ENCODE measurements at regions not wholly inside any gene's neighbourhood (a gene's known extent, or its start where the extent isn't known, plus 50 kb on each side); places are given as distances from the start of the nearest gene placed in this dataset.

- H3K4me3 ChIP-seq (ENCODE audit: low read depth, low read length) = no peak overlapping the region
- H3K27me3 ChIP-seq (replicated peaks; ENCODE audit: control insufficient read depth, insufficient read depth, low read length) = no peaks in the 10 kb centered on the region
- no peaks in the 10 kb centered on the region for H3K4me1 ChIP-seq
- CTCF ChIA-PET = no interaction called here
- Mint-ChIP-seq H3K9me3 (ENCODE audit: unreplicated experiment) (no peaks in the 10 kb centered on the region), H3K4me3 (ENCODE audit: unreplicated experiment) (no peak overlapping the region), H3K27ac (ENCODE audit: unreplicated experiment) (no peak overlapping the region), H3K27me3 (ENCODE audit: insufficient read depth, unreplicated experiment) (no peaks in the 10 kb centered on the region), H3K4me1 (ENCODE audit: low read depth, unreplicated experiment) (peaks cover 13% of the 10 kb centered on the region), H3K36me3 (ENCODE audit: insufficient read depth, unreplicated experiment) (no peaks in the 10 kb centered on the region)
- no peaks in the 10 kb centered on the region for H3K9me3 ChIP-seq
- TF ChIP-seq CTCF (IDR thresholded peaks at IDR 0.05; ENCODE audit: insufficient read depth in 1 of 2, low read depth in 1 of 2, low read length in 1 of 2, severe bottlenecking in 1 of 2, unreplicated experiment in 1 of 2) = no peak
- POLR2A ChIA-PET = no interaction called here
- intact Hi-C loops (cut with micrococcal nuclease; ENCODE audit: unreplicated experiment) = no loop called here
- no peaks in the 10 kb centered on the region for H3K36me3 ChIP-seq (ENCODE audit: control insufficient read depth, insufficient read depth, low read length)
- BruUV-seq (replicated peaks) = no TSS peak
- no peak for DNase-seq
Measured at GRCh38 chr13:74068471-74068870, 65.7 kb downstream of the KLF12 start.

- no peaks in the 10 kb centered on the region for H3K27me3 Mint-ChIP-seq (ENCODE audit: insufficient read depth, unreplicated experiment)
- H3K4me1 Mint-ChIP-seq (ENCODE audit: low read depth, unreplicated experiment) = peaks cover 8% of the 10 kb centered on the region
- TF ChIP-seq CTCF (IDR thresholded peaks at IDR 0.05; ENCODE audit: insufficient read depth in 1 of 2, low read depth in 1 of 2, low read length in 1 of 2, severe bottlenecking in 1 of 2, unreplicated experiment in 1 of 2) = no peak
- intact Hi-C loops (cut with micrococcal nuclease; ENCODE audit: unreplicated experiment) = no loop called here
- DNase-seq = no peak
- ChIA-PET POLR2A (no interaction called here), CTCF (interaction anchor here (0.6 kb wide), 1 partner anchor 21 kb away, joined by 3 read pairs; no protein-coding TSS in a partner anchor)
- BruUV-seq (replicated peaks) = no TSS peak
- Histone ChIP-seq H3K9me3 (no peaks in the 10 kb centered on the region), H3K4me3 (ENCODE audit: low read depth, low read length) (no peak overlapping the region), H3K36me3 (ENCODE audit: control insufficient read depth, insufficient read depth, low read length) (no peaks in the 10 kb centered on the region), H3K4me1 (no peaks in the 10 kb centered on the region), H3K27me3 (replicated peaks; ENCODE audit: control insufficient read depth, insufficient read depth, low read length) (no peaks in the 10 kb centered on the region)
- H3K27ac Mint-ChIP-seq (ENCODE audit: unreplicated experiment) = no peak overlapping the region
- no peaks in the 10 kb centered on the region for H3K9me3 Mint-ChIP-seq (ENCODE audit: unreplicated experiment)
- H3K36me3 Mint-ChIP-seq (ENCODE audit: insufficient read depth, unreplicated experiment) = no peaks in the 10 kb centered on the region
- no peak overlapping the region for H3K4me3 Mint-ChIP-seq (ENCODE audit: unreplicated experiment)
Measured at GRCh38 chr13:74067818-74068217, 66.4 kb downstream of the KLF12 start.

- Histone ChIP-seq H3K4me3 (ENCODE audit: low read depth, low read length) (no peak overlapping the region), H3K4me1 (no peaks in the 10 kb centered on the region), H3K36me3 (ENCODE audit: control insufficient read depth, insufficient read depth, low read length) (no peaks in the 10 kb centered on the region), H3K9me3 (no peaks in the 10 kb centered on the region), H3K27me3 (replicated peaks; ENCODE audit: control insufficient read depth, insufficient read depth, low read length) (no peaks in the 10 kb centered on the region)
- no peaks in the 10 kb centered on the region for H3K36me3 Mint-ChIP-seq (ENCODE audit: insufficient read depth, unreplicated experiment)
- intact Hi-C loops (cut with micrococcal nuclease; ENCODE audit: unreplicated experiment) = no loop called here
- ChIA-PET POLR2A (no interaction called here), CTCF (no interaction called here)
- H3K4me3 Mint-ChIP-seq (ENCODE audit: unreplicated experiment) = no peak overlapping the region
- no peak for TF ChIP-seq CTCF (IDR thresholded peaks at IDR 0.05; ENCODE audit: insufficient read depth in 1 of 2, low read depth in 1 of 2, low read length in 1 of 2, severe bottlenecking in 1 of 2, unreplicated experiment in 1 of 2)
- H3K27me3 Mint-ChIP-seq (ENCODE audit: insufficient read depth, unreplicated experiment) = no peaks in the 10 kb centered on the region
- BruUV-seq (replicated peaks) = no TSS peak
- peaks cover 7% of the 10 kb centered on the region for H3K4me1 Mint-ChIP-seq (ENCODE audit: low read depth, unreplicated experiment)
- DNase-seq = no peak
- no peaks in the 10 kb centered on the region for H3K9me3 Mint-ChIP-seq (ENCODE audit: unreplicated experiment)
- H3K27ac Mint-ChIP-seq (ENCODE audit: unreplicated experiment) = no peak overlapping the region
Measured at GRCh38 chr13:74066937-74067336, 67.3 kb downstream of the KLF12 start.

Measured in Caco-2 (cell line).